CD4-positive, alpha-beta T cell (primary cell): ENCODE measurements at regions not wholly inside any gene's neighbourhood (a gene's known extent, or its start where the extent isn't known, plus 50 kb on each side); places are given as distances from the start of the nearest gene placed in this dataset.

ENCODE experiments used
- ATAC-seq: fragments of 200-7000 bp; cut with Tn5 transposase; one replicate; pipeline ENCODE4 v1.10.0; 2022; ENCODE audit warnings: mild to moderate bottlenecking; ENCODE audit not compliant: poor library complexity
- CTCF ChIA-PET: fragments of 350-600 bp; sonication (Branson Sonifier 250); formaldehyde crosslinking; loops from one replicate; lab custom pipeline; 2021; ENCODE audit warnings: antibody characterized with exemption, inconsistent platforms; lab: Charles Lee
- POLR2A ChIA-PET: fragments of 350-600 bp; sonication (Branson Sonifier 250); formaldehyde crosslinking; loops from one replicate; lab custom pipeline; 2021; ENCODE audit warnings: antibody characterized with exemption, inconsistent platforms; lab: Charles Lee
- DNase-seq, 14 experiments: peaks; one replicate each; pipeline ENCODE4 v3.0.0-alpha.2; 2013 to 2020; ENCODE audit warnings: mixed read lengths in 2 of 14
- H3K27ac ChIP-seq, 2 donors: one replicate each; pipeline versions ENCODE4 v1.5.1 to v1.7.0; 2013; ENCODE audit warnings: low read length in 2 of 2, low read depth in 1 of 2, mild to moderate bottlenecking in 1 of 2
- H3K27me3 ChIP-seq, 2 experiments: 1 replicate in 1 of 2; 2 replicates in 1 of 2; pipeline versions ENCODE4 v1.6.1 to v1.7.0; 2013; ENCODE audit warnings: low read length in 2 of 2, control low read depth in 1 of 2, mild to moderate bottlenecking in 1 of 2, moderate library complexity in 1 of 2; ENCODE audit not compliant: insufficient read depth in 2 of 2, control insufficient read depth in 1 of 2
- H3K36me3 ChIP-seq: one replicate; pipeline ENCODE4 v1.6.1; 2013; ENCODE audit warnings: low read length, control low read depth; ENCODE audit not compliant: insufficient read depth
- H3K4me1 ChIP-seq: one replicate; pipeline ENCODE4 v1.6.1; 2013; ENCODE audit warnings: low read length, control low read depth; ENCODE audit not compliant: insufficient read depth
- H3K4me3 ChIP-seq: one replicate; pipeline ENCODE4 v1.5.1; 2013; ENCODE audit warnings: mild to moderate bottlenecking, low read length, moderate library complexity
- H3K9me3 ChIP-seq, 2 experiments: 1 replicate in 1 of 2; 2 replicates in 1 of 2; pipeline versions ENCODE4 v1.6.1 to v1.7.0; 2013; ENCODE audit warnings: low read length in 2 of 2, mild to moderate bottlenecking in 2 of 2, control low read depth in 1 of 2, moderate library complexity in 1 of 2; ENCODE audit not compliant: control insufficient read depth in 1 of 2, insufficient read depth in 1 of 2
- H3K27ac Mint-ChIP-seq: one replicate; pipeline ENCODE4 v1.8.0; 2020; ENCODE audit warnings: mixed read lengths
- H3K27me3 Mint-ChIP-seq: one replicate; pipeline ENCODE4 v1.8.0; 2021; ENCODE audit warnings: mixed read lengths
- H3K36me3 Mint-ChIP-seq: one replicate; pipeline ENCODE4 v1.8.0; 2021; ENCODE audit warnings: low read depth, mixed read lengths
- H3K4me1 Mint-ChIP-seq: one replicate; pipeline ENCODE4 v1.8.0; 2021; ENCODE audit warnings: low read depth, mixed read lengths
- H3K4me3 Mint-ChIP-seq: one replicate; pipeline ENCODE4 v1.8.0; 2020; ENCODE audit warnings: mild to moderate bottlenecking, mixed read lengths
- H3K9me3 Mint-ChIP-seq: one replicate; pipeline ENCODE4 v1.8.0; 2020; ENCODE audit warnings: mixed read lengths
- intact Hi-C, 2 experiments: fragments of 100-400 bp; cut with DNase I in 1 of 2; cut with micrococcal nuclease in 1 of 2; formaldehyde crosslinking; loops; one replicate each; pipeline versions ENCODE4 v1.15.1 to v1.9.0; 2023 to 2025; cut with DNase I, micrococcal nuclease
- TF ChIP-seq, protein P1 (sequence below): fragments of 200-600 bp; IDR thresholded peaks from one replicate; pipeline ENCODE4 v1.8.0; 2022; ENCODE audit warnings: antibody characterized with exemption, mild to moderate bottlenecking

DNA sequence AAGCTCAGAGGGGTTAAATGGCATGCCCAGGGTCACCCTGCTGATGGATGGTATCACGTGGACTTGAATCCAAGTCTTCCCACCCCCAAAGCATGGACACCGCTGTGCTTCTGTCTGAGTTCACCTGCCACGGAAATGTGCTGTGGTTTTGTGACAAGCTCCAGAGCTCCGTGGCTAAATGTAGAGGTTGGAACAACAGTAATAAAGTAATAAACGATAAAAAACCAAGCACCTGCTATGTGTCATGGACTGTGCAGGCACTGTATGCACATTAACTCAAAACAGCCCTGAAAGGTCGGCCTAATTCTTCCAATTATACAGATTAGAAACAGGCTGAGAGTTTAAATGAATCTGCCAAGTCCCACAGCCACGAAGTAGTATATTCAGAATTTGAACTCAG is 182.1 kb upstream of the NAV2 start:
- H3K9me3 ChIP-seq: no peaks in the 10 kb centered on the region
- Mint-ChIP-seq H3K36me3 (no peaks in the 10 kb centered on the region), H3K27me3 (peaks cover 21% of the 10 kb centered on the region), H3K4me3 (no peak overlapping the region), H3K27ac (no peak overlapping the region), H3K4me1 (no peaks in the 10 kb centered on the region), H3K9me3 (no peaks in the 10 kb centered on the region)
- no peak for DNase-seq
- POLR2A ChIA-PET: no interaction called here
- ATAC-seq: no peak
- TF ChIP-seq, protein P1, sequence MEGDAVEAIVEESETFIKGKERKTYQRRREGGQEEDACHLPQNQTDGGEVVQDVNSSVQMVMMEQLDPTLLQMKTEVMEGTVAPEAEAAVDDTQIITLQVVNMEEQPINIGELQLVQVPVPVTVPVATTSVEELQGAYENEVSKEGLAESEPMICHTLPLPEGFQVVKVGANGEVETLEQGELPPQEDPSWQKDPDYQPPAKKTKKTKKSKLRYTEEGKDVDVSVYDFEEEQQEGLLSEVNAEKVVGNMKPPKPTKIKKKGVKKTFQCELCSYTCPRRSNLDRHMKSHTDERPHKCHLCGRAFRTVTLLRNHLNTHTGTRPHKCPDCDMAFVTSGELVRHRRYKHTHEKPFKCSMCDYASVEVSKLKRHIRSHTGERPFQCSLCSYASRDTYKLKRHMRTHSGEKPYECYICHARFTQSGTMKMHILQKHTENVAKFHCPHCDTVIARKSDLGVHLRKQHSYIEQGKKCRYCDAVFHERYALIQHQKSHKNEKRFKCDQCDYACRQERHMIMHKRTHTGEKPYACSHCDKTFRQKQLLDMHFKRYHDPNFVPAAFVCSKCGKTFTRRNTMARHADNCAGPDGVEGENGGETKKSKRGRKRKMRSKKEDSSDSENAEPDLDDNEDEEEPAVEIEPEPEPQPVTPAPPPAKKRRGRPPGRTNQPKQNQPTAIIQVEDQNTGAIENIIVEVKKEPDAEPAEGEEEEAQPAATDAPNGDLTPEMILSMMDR: no peak
- no peaks in the 10 kb centered on the region for H3K4me1 ChIP-seq
- CTCF ChIA-PET: no interaction called here
- H3K4me3 ChIP-seq: no peak overlapping the region
- no peak overlapping the region for H3K27ac ChIP-seq
- no peaks in the 10 kb centered on the region for H3K36me3 ChIP-seq
- peaks cover 0 to 8% of the 10 kb centered on the region in 2 experiments for H3K27me3 ChIP-seq
- intact Hi-C loops: no loop called here

DNA sequence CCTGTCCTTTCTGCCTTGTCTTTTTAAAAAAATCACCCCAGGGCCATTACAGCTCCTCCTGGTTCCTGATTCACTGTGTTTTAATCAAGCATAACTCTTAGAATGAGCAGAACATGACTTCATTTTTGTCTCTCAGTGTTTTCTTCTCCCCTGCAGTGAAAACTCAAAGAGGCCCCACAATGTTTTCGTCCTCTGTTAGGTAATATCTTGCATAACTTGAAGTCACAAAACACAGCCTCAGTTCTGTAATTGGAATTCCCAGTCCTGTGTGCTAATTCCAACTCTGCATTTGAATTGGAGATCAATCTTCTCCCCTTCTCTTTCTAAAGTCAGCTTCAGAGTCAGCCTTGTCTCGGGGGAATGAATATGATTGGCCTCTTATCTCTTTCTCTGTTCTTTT is 186.5 kb upstream of the NAV2 start:
- H3K27ac ChIP-seq: no peak overlapping the region
- TF ChIP-seq, protein P1: no peak
- H3K9me3 ChIP-seq: peaks cover 0 to 1% of the 10 kb centered on the region in 2 experiments
- no peak overlapping the region for H3K27ac Mint-ChIP-seq
- POLR2A ChIA-PET: no interaction called here
- H3K4me3 ChIP-seq: no peak overlapping the region
- DNase-seq: no peak
- intact Hi-C loops: no loop called here
- no peaks in the 10 kb centered on the region for H3K36me3 Mint-ChIP-seq
- H3K9me3 Mint-ChIP-seq: no peaks in the 10 kb centered on the region
- no peak overlapping the region for H3K4me3 Mint-ChIP-seq
- H3K27me3 ChIP-seq: peaks cover 0 to 8% of the 10 kb centered on the region in 2 experiments
- H3K27me3 Mint-ChIP-seq: peaks cover 11% of the 10 kb centered on the region
- no peaks in the 10 kb centered on the region for H3K4me1 Mint-ChIP-seq
- ATAC-seq: no peak
- CTCF ChIA-PET: no interaction called here
- no peaks in the 10 kb centered on the region for H3K36me3 ChIP-seq
- H3K4me1 ChIP-seq: no peaks in the 10 kb centered on the region

- DNase-seq: no peak
- Histone ChIP-seq H3K27ac (no peak overlapping the region), H3K27me3 (peaks cover 0 to 8% of the 10 kb centered on the region in 2 experiments), H3K4me1 (no peaks in the 10 kb centered on the region), H3K4me3 (no peak overlapping the region), H3K36me3 (no peaks in the 10 kb centered on the region), H3K9me3 (peaks cover 0 to 5% of the 10 kb centered on the region in 2 experiments)
- intact Hi-C loops: no loop called here
- no peak overlapping the region for H3K27ac Mint-ChIP-seq
- H3K36me3 Mint-ChIP-seq: no peaks in the 10 kb centered on the region
- ChIA-PET POLR2A (no interaction called here), CTCF (no interaction called here)
- no peaks in the 10 kb centered on the region for H3K4me1 Mint-ChIP-seq
- H3K4me3 Mint-ChIP-seq: no peak overlapping the region
- H3K9me3 Mint-ChIP-seq: no peaks in the 10 kb centered on the region
- ATAC-seq: no peak
- peaks cover 9% of the 10 kb centered on the region for H3K27me3 Mint-ChIP-seq
- TF ChIP-seq, protein P1: no peak
Observed at GRCh38 chr11:19525714-19526113, 186.9 kb upstream of the NAV2 start.
